Ishikawa (cell line): ENCODE measurements at regions not wholly inside any gene's neighbourhood (a gene's known extent, or its start where the extent isn't known, plus 50 kb on each side); places are given as distances from the start of the nearest gene placed in this dataset.

Source experiments
- ZBTB7A ChIP-seq: IDR thresholded peaks from 2 replicates; pipeline ENCODE4 v1.6.1; 2012; ENCODE audit warnings: low read depth
- TF ChIP-seq, protein P1 (sequence below): IDR thresholded peaks from 2 replicates; pipeline ENCODE4 v1.6.1; 2012
- TF ChIP-seq, protein P2 (sequence below): IDR thresholded peaks from 2 replicates; pipeline ENCODE4 v1.6.1; 2012

DNA sequence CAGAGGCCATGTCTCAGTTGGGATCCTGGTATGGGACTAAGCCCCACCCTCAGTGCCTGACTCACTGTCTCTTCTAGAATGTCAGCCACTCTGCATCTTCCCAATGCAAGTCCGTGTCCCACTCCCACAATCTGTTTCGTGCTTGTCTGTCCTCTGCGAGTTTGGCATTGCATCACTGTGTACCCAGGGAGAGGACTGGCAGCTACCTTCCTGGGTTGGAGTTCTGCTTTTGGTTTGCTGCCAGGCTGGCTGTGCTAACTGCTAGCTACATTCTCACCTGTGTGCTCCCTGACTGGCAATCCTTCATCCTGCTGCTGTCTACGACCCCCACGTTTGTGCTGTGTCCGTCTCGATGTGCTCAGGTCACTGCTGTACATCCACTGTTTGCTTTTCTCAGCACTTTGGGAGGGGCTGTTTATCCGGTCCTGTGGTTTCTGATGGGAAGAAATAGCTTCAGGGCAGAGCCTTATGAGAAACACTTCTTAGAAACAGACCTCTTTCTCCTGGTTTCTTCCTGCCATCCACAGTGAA, 56.0 kb upstream of the GLI3 start:
- TF ChIP-seq, protein P1, sequence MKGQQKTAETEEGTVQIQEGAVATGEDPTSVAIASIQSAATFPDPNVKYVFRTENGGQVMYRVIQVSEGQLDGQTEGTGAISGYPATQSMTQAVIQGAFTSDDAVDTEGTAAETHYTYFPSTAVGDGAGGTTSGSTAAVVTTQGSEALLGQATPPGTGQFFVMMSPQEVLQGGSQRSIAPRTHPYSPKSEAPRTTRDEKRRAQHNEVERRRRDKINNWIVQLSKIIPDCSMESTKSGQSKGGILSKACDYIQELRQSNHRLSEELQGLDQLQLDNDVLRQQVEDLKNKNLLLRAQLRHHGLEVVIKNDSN, result no peak
- TF ChIP-seq, protein P2, sequence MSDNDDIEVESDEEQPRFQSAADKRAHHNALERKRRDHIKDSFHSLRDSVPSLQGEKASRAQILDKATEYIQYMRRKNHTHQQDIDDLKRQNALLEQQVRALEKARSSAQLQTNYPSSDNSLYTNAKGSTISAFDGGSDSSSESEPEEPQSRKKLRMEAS, result no peak
- TF ChIP-seq ZBTB7A, result no peak
